IPS-15b (cell line): ENCODE measurements at regions not wholly inside any gene's neighbourhood (a gene's known extent, or its start where the extent isn't known, plus 50 kb on each side); places are given as distances from the start of the nearest gene placed in this dataset.
A peak's percentile ranks its signal among the peaks of the same experiment; 100 is the strongest.

ENCODE experiments used
- H3K27me3 ChIP-seq: one replicate; pipeline ENCODE4 v1.6.1; 2013; ENCODE audit warnings: low read length; ENCODE audit not compliant: control insufficient read depth, insufficient read depth
- H3K36me3 ChIP-seq: one replicate; pipeline ENCODE4 v1.6.1; 2013; ENCODE audit warnings: low read length; ENCODE audit not compliant: control insufficient read depth, insufficient read depth
- H3K4me1 ChIP-seq: one replicate; pipeline ENCODE4 v1.6.1; 2013; ENCODE audit warnings: mild to moderate bottlenecking, low read length; ENCODE audit not compliant: control insufficient read depth, insufficient read depth
- H3K4me3 ChIP-seq: one replicate; pipeline ENCODE4 v1.5.1; 2013; ENCODE audit warnings: low read depth, low read length
- H3K9ac ChIP-seq: one replicate; pipeline ENCODE4 v1.6.1; 2013; ENCODE audit warnings: low read depth, mild to moderate bottlenecking, low read length
- H3K9me3 ChIP-seq: one replicate; pipeline ENCODE4 v1.6.1; 2013; ENCODE audit warnings: mild to moderate bottlenecking, low read length; ENCODE audit not compliant: control insufficient read depth, insufficient read depth

DNA sequence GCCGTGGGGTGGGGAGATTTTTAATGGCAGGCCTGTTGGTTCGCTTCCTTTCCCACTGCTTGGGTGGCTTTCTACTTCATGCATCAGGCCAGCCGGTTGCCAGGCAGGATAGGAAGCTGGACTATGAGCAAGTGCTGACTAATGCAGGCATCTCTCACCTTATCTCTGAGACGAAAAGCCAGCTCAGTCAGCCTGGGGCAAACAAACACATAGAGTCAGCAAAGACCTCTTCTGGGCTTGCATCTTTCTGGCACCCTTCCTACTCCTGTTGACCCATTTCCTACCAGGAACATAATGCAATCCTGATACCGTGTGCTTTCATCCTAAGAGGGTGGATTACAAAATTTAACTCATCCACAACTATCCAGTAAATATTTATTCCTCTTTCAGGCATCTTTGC, 416.6 kb upstream of the MEX3C start:
- H3K27me3 ChIP-seq = no peaks in the 10 kb centered on the region
- no peak overlapping the region for H3K4me3 ChIP-seq
- H3K9me3 ChIP-seq = no peaks in the 10 kb centered on the region
- H3K4me1 ChIP-seq = peaks cover 2% of the 10 kb centered on the region
- H3K36me3 ChIP-seq = no peaks in the 10 kb centered on the region
- no peak overlapping the region for H3K9ac ChIP-seq

- H3K4me1 ChIP-seq = peaks cover 2% of the 10 kb centered on the region
- no peak overlapping the region for H3K9ac ChIP-seq
- H3K27me3 ChIP-seq = no peaks in the 10 kb centered on the region
- no peaks in the 10 kb centered on the region for H3K9me3 ChIP-seq
- no peak overlapping the region for H3K4me3 ChIP-seq
- H3K36me3 ChIP-seq = no peaks in the 10 kb centered on the region
Measured at GRCh38 chr18:51614967-51615571, 417.6 kb upstream of the MEX3C start.

DNA sequence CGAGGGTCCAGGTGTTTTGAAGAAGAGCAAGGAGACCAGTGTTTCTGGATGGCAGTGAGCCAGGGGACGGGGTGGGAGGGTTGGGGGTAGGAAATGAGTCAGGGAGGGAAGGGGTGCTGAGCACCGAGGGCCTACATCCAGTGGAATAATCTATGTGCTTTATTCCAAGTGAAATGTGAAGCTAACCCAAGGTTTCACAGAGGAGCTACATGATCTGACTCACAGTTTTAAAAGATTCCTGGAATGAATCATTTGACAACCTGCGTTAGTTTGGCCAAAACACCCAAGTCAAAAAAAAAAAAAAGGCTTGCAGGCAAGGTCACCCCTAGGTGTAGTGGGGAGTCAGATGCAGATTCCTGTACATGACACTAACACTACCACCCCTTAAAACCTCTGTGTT, 419.7 kb upstream of the MEX3C start:
- Histone ChIP-seq H3K4me3 (no peak overlapping the region), H3K27me3 (peaks cover 9% of the 10 kb centered on the region)

GRCh38 chr18:51617572-51618260, 420.2 kb upstream of the MEX3C start:
- no peaks in the 10 kb centered on the region for H3K36me3 ChIP-seq
- H3K4me3 ChIP-seq = no peak overlapping the region
- peaks cover 8% of the 10 kb centered on the region for H3K4me1 ChIP-seq

More for the DNA sequence above, 419.7 kb upstream of the MEX3C start:
- Histone ChIP-seq H3K4me1 (peaks cover 6% of the 10 kb centered on the region), H3K9ac (no peak overlapping the region), H3K9me3 (no peaks in the 10 kb centered on the region), H3K36me3 (no peaks in the 10 kb centered on the region)

GRCh38 chr18:51619283-51619682, 421.8 kb upstream of the MEX3C start:
- no peak overlapping the region for H3K9ac ChIP-seq
- H3K4me3 ChIP-seq = no peak overlapping the region

More at GRCh38 chr18:51617572-51618260, 420.2 kb upstream of the MEX3C start:
- H3K9ac ChIP-seq = no peak overlapping the region
- H3K9me3 ChIP-seq = no peaks in the 10 kb centered on the region
- peaks cover 15% of the 10 kb centered on the region for H3K27me3 ChIP-seq

GRCh38 chr18:51621113-51621863, 423.8 kb upstream of the MEX3C start:
- Histone ChIP-seq H3K4me1 (peaks cover 8% of the 10 kb centered on the region), H3K27me3 (peaks cover 19% of the 10 kb centered on the region), H3K9me3 (no peaks in the 10 kb centered on the region), H3K4me3 (peak overlapping the region; percentile 19), H3K9ac (no peak overlapping the region), H3K36me3 (no peaks in the 10 kb centered on the region)

More at GRCh38 chr18:51619283-51619682, 421.8 kb upstream of the MEX3C start:
- Histone ChIP-seq H3K4me1 (peaks cover 8% of the 10 kb centered on the region), H3K9me3 (no peaks in the 10 kb centered on the region), H3K27me3 (peaks cover 19% of the 10 kb centered on the region), H3K36me3 (no peaks in the 10 kb centered on the region)

DNA sequence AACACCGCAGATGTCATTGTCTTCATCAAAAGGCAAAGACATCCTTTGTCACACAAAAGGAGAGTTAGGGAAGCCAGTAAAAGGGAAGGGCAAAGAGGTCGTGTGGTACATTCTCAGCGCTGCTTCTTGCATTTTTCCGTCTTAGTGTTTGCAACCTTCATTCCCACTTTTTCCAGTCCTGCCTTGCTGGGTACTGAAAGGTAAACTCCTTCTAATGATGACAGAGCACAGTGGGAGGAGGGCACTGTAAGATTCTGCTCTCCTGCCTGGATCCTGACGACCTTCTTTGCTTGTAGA, 424.3 kb upstream of the MEX3C start:
- H3K4me1 ChIP-seq = peaks cover 8% of the 10 kb centered on the region
- H3K4me3 ChIP-seq = peak overlapping the region; percentile 3
- no peaks in the 10 kb centered on the region for H3K9me3 ChIP-seq
- H3K36me3 ChIP-seq = no peaks in the 10 kb centered on the region
- no peak overlapping the region for H3K9ac ChIP-seq
- peaks cover 19% of the 10 kb centered on the region for H3K27me3 ChIP-seq

DNA sequence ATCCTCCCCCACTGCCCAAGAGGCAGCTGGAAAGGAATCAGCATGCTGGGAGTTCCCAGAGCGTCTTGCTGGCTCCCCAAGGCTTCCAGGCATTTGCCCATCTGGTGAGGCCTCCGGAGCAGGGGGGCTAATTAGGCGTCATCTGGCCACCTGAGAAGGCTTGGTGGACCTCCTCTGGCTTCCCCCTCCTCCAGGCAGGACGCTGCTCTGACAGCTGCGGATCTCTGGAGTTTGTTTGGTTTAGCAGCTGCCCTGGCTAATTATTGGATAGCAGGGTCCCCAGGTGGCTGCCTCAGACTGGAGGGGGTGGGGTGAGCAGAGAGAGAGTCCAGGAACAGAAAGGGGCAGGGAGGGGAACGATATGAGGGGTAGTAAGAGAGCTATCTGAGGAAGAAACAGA, 425.2 kb upstream of the MEX3C start:
- H3K27me3 ChIP-seq = peaks cover 19% of the 10 kb centered on the region
- H3K4me3 ChIP-seq = no peak overlapping the region
- H3K9me3 ChIP-seq = no peaks in the 10 kb centered on the region
- no peak overlapping the region for H3K9ac ChIP-seq
- H3K36me3 ChIP-seq = no peaks in the 10 kb centered on the region
- peaks cover 8% of the 10 kb centered on the region for H3K4me1 ChIP-seq

DNA sequence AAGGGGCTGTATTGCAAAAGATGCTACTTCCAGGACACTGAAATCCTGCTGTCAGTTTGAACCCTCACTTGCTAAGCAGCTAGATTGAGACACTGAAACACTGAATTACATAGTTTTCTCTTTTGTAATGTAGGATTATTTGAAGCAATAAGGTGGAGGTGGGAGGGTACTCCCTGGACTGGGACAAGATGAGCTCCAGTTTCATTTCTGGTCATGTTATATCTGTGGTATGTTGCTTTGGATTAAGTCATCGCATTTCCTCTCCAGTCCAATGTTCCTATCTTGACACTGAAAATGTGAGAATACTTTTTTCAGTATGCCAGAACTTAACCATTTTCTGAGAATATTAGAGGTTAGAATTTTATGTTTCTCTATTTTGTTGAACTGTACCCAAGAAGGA, 426.2 kb upstream of the MEX3C start:
- peaks cover 19% of the 10 kb centered on the region for H3K27me3 ChIP-seq
- H3K4me3 ChIP-seq = no peak overlapping the region
- no peaks in the 10 kb centered on the region for H3K36me3 ChIP-seq
- H3K9ac ChIP-seq = no peak overlapping the region
- H3K9me3 ChIP-seq = no peaks in the 10 kb centered on the region
- peaks cover 8% of the 10 kb centered on the region for H3K4me1 ChIP-seq

DNA sequence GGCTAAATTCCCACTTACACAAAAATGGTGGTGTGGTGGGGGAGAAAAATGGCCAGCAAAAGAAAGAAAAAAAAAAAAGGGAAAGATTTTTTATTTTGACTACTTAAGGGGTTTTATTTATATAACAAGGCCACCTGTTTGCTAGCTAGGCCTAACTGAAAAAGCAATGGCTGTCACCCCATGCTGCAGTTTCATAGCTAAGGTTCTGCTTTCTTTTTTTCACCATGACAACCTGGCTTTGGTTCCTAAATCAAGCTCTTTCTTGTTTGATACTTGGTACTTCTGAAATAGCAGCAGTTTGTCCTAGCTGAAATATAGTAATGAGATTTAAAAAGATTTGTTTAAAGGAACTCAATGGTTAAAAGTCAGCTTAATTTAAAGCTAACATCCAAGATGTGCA, 433.2 kb upstream of the MEX3C start:
- Histone ChIP-seq H3K9me3 (peaks cover 3% of the 10 kb centered on the region), H3K4me3 (no peak overlapping the region), H3K36me3 (no peaks in the 10 kb centered on the region), H3K9ac (no peak overlapping the region), H3K4me1 (no peaks in the 10 kb centered on the region), H3K27me3 (no peaks in the 10 kb centered on the region)

GRCh38 chr18:51637881-51638280, 440.4 kb upstream of the MEX3C start:
- H3K4me1 ChIP-seq = no peaks in the 10 kb centered on the region
- H3K9me3 ChIP-seq = peaks cover 3% of the 10 kb centered on the region
- no peaks in the 10 kb centered on the region for H3K36me3 ChIP-seq
- no peak overlapping the region for H3K9ac ChIP-seq
- no peak overlapping the region for H3K4me3 ChIP-seq
- H3K27me3 ChIP-seq = no peaks in the 10 kb centered on the region

DNA sequence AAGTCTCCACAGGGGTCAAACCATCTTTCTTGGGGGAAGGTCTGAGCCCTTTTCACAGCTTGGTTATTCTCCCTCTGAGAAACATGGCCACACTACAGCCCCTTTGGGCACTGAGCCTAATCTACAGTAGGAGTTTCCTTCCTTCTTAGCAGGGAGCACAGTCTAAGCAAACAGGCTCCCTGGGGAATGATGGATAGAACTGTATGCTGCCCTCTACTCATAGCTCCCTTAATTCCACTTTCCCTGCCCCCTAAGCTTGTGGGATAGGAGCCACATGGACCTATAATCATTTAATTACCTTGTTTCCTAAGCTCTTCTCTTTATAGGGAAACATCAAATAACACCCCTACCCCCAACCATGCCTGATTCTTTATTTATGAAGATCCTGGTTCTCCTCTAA, 442.1 kb upstream of the MEX3C start:
- H3K27me3 ChIP-seq = no peaks in the 10 kb centered on the region
- no peaks in the 10 kb centered on the region for H3K4me1 ChIP-seq
- no peaks in the 10 kb centered on the region for H3K9me3 ChIP-seq
- no peak overlapping the region for H3K9ac ChIP-seq
- no peaks in the 10 kb centered on the region for H3K36me3 ChIP-seq
- H3K4me3 ChIP-seq = no peak overlapping the region
